SK-N-SH (cell line): ENCODE measurements at regions not wholly inside any gene's neighbourhood (a gene's known extent, or its start where the extent isn't known, plus 50 kb on each side); places are given as distances from the start of the nearest gene placed in this dataset.

ENCODE experiments used
- CTCF ChIA-PET: fragments of 300-600, 350-600 bp; formaldehyde crosslinking; extraction: SDS; loops from one replicate; lab custom pipeline; 2021; lab: Yijun Ruan, JAX
- POLR2A ChIA-PET: fragments of 350-600 bp; sonication (Branson Sonifier 250); formaldehyde crosslinking; extraction: SDS; loops from one replicate; lab custom pipeline; 2020; ENCODE audit warnings: antibody characterized with exemption, inconsistent platforms; lab: Yijun Ruan, JAX
- DNase-seq: peaks from one replicate; pipeline ENCODE4 v3.0.0; 2012
- H2AFZ ChIP-seq: fragments of 200-600 bp; sonication (generic); 2 replicates; pipeline ENCODE4 v1.8.1; 2016; ENCODE audit warnings: antibody characterized with exemption, mild to moderate bottlenecking, low read depth
- H3F3A ChIP-seq: fragments of 200-600 bp; sonication (generic); replicated peaks from 2 replicates; pipeline ENCODE3; 2016; ENCODE audit warnings: antibody characterized with exemption, mild to moderate bottlenecking; ENCODE audit not compliant: insufficient read depth
- H3K27ac ChIP-seq, 2 experiments: fragments of 200-500 bp in 1 of 2; fragments of 200-600 bp in 1 of 2; sonication (Bioruptor generic) in 1 of 2; sonication (generic), shearing (Covaris generic) in 1 of 2; 2 replicates each; pipeline versions ENCODE4 v1.5.1 to v1.6.1; 2014 to 2016; ENCODE audit warnings: low read depth in 2 of 2, inconsistent platforms in 1 of 2, low read length in 1 of 2, mild to moderate bottlenecking in 1 of 2, mixed read lengths in 1 of 2
- H3K27me3 ChIP-seq: fragments of 200-600 bp; sonication (generic), shearing (Covaris generic); 2 replicates; pipeline ENCODE4 v1.6.1; 2016; ENCODE audit warnings: mixed run types; ENCODE audit not compliant: insufficient read depth
- H3K36me3 ChIP-seq, 2 experiments: fragments of 200-500 bp in 1 of 2; fragments of 200-600 bp in 1 of 2; sonication (Bioruptor generic) in 1 of 2; sonication (generic) in 1 of 2; replicated peaks in 1 of 2; 2 replicates each; pipeline versions ENCODE3 to v1.5.1; 2014 to 2016; ENCODE audit warnings: low read length in 1 of 2, mild to moderate bottlenecking in 1 of 2; ENCODE audit not compliant: insufficient read depth in 2 of 2, control insufficient read depth in 1 of 2
- H3K4me1 ChIP-seq, 2 experiments: fragments of 200-500 bp in 1 of 2; fragments of 200-600 bp in 1 of 2; sonication (Bioruptor generic) in 1 of 2; sonication (generic), shearing (Covaris generic) in 1 of 2; 2 replicates each; pipeline versions ENCODE4 v1.5.1 to v1.6.1; 2014 to 2016; ENCODE audit warnings: low read depth in 1 of 2, low read length in 1 of 2, mixed run types in 1 of 2; ENCODE audit not compliant: insufficient read depth in 2 of 2, control insufficient read depth in 1 of 2
- H3K4me2 ChIP-seq: fragments of 200-600 bp; sonication (generic), shearing (Covaris generic); 2 replicates; pipeline ENCODE4 v1.6.1; 2017; ENCODE audit warnings: mixed run types
- H3K4me3 ChIP-seq, 2 experiments: fragments of 200-500 bp in 1 of 2; fragments of 200-600 bp in 1 of 2; sonication (Bioruptor generic) in 1 of 2; sonication (generic), shearing (Covaris generic) in 1 of 2; 2 replicates each; pipeline versions ENCODE4 v1.5.1 to v1.8.1; 2014 to 2016; ENCODE audit warnings: low read depth in 2 of 2, inconsistent platforms in 1 of 2, low read length in 1 of 2, mild to moderate bottlenecking in 1 of 2, mixed read lengths in 1 of 2, moderate library complexity in 1 of 2
- H3K79me2 ChIP-seq: fragments of 200-600 bp; sonication (generic); 2 replicates; pipeline ENCODE4 v1.8.1; 2017; ENCODE audit warnings: mild to moderate bottlenecking; ENCODE audit not compliant: insufficient read depth
- H3K9ac ChIP-seq: fragments of 200-600 bp; sonication (generic); 2 replicates; pipeline ENCODE4 v1.6.1; 2017; ENCODE audit warnings: mixed run types
- H3K9me2 ChIP-seq: fragments of 200-600 bp; sonication (generic); 2 replicates; pipeline ENCODE4 v1.6.1; 2017; ENCODE audit warnings: mixed run types
- H3K9me3 ChIP-seq: fragments of 200-600 bp; sonication (generic); 2 replicates; pipeline ENCODE4 v1.6.1; 2017; ENCODE audit warnings: mixed run types, mild to moderate bottlenecking, moderate library complexity
- H4K20me1 ChIP-seq: fragments of 200-600 bp; sonication (generic); 2 replicates; pipeline ENCODE4 v1.6.1; 2017; ENCODE audit warnings: mild to moderate bottlenecking, mixed run types; ENCODE audit not compliant: insufficient read depth
- CTCF ChIP-seq: fragments of 200-600 bp; sonication (generic); IDR thresholded peaks from 2 replicates; pipeline ENCODE4 v1.6.1; 2017; ENCODE audit warnings: antibody characterized with exemption, mild to moderate bottlenecking, moderate library complexity
- EP300 ChIP-seq, 2 experiments: IDR thresholded peaks; 2 replicates each; pipeline versions ENCODE4 v1.4.0 to v1.6.1; 2012; ENCODE audit warnings: borderline replicate concordance in 1 of 2, low read depth in 1 of 2, low read length in 1 of 2
- FOSL2 ChIP-seq: IDR thresholded peaks from 2 replicates; pipeline ENCODE4 v1.4.0; 2012; ENCODE audit warnings: low read depth, mild to moderate bottlenecking, moderate library complexity, borderline replicate concordance
- FOXJ3 ChIP-seq: sonication (generic); formaldehyde crosslinking; IDR thresholded peaks from 2 replicates; pipeline ENCODE4 v1.5.1; 2020; ENCODE audit warnings: mild to moderate bottlenecking, missing genetic modification reagents
- GATA2 ChIP-seq: sonication (generic); formaldehyde crosslinking; IDR thresholded peaks from 2 replicates; pipeline ENCODE4 v1.5.0; 2020; ENCODE audit warnings: mild to moderate bottlenecking, missing genetic modification reagents
- MAX ChIP-seq: IDR thresholded peaks from 2 replicates; pipeline ENCODE4 v1.4.0; 2012; ENCODE audit warnings: low read depth
- NFIC ChIP-seq: IDR thresholded peaks from 2 replicates; pipeline ENCODE4 v1.4.0; 2012; ENCODE audit warnings: borderline replicate concordance
- NRF1 ChIP-seq: IDR thresholded peaks from 2 replicates; pipeline ENCODE4 v1.6.1; 2012; ENCODE audit warnings: low read depth, mild to moderate bottlenecking, low read length
- POLR2AphosphoS5 ChIP-seq: IDR thresholded peaks from 2 replicates; pipeline ENCODE4 v1.6.1; 2012; ENCODE audit warnings: low read depth, low read length
- RAD21 ChIP-seq: IDR thresholded peaks from 2 replicates; pipeline ENCODE4 v1.6.1; 2012; ENCODE audit warnings: mild to moderate bottlenecking, low read length
- REST ChIP-seq: IDR thresholded peaks from 2 replicates; pipeline ENCODE4 v1.6.1; 2012; ENCODE audit warnings: mild to moderate bottlenecking, low read depth, low read length, moderate library complexity
- SMC3 ChIP-seq: IDR thresholded peaks from 2 replicates; pipeline ENCODE4 v1.6.1; 2012; ENCODE audit warnings: low read depth, low read length, improper control_type of control experiment
- YY1 ChIP-seq: IDR thresholded peaks from 2 replicates; pipeline ENCODE4 v1.4.0; 2012; ENCODE audit warnings: low read depth, mild to moderate bottlenecking
- WGBS: methylation state at CpG from one replicate; pipeline ENCODE4 v1.1.6; 2017; ENCODE audit warnings: low lambda C conversion rate; 5-methylcytosine and 5-hydroxymethylcytosine counted together

GRCh38 chr2:14303366-14304115 lies 329.0 kb upstream of the LRATD1 start:
- H3K27ac ChIP-seq = no peak overlapping the region
- ChIA-PET CTCF (no interaction called here), POLR2A (no interaction called here)
- no peaks in the 10 kb centered on the region for H3F3A ChIP-seq
- DNase-seq = no peak
- no peak overlapping the region for H3K4me2 ChIP-seq
- H3K27me3 ChIP-seq = no peaks in the 10 kb centered on the region
- 42% methylated on average over 3 of the region's 3 CpGs for WGBS
- no peaks in the 10 kb centered on the region for H4K20me1 ChIP-seq
- no peaks in the 10 kb centered on the region for H3K9me2 ChIP-seq
- no peaks in the 10 kb centered on the region for H3K79me2 ChIP-seq
- H3K9ac ChIP-seq = no peak overlapping the region
- no peak overlapping the region for H3K4me3 ChIP-seq
- no peaks in the 10 kb centered on the region for H3K4me1 ChIP-seq
- no peak overlapping the region for H2AFZ ChIP-seq
- H3K9me3 ChIP-seq = no peaks in the 10 kb centered on the region
- H3K36me3 ChIP-seq = no peaks in the 10 kb centered on the region
- no peak for TF ChIP-seq POLR2AphosphoS5
- TF ChIP-seq RAD21 = no peak
- no peak for TF ChIP-seq NFIC
- TF ChIP-seq NRF1 = no peak
- TF ChIP-seq GATA2 = no peak
- TF ChIP-seq REST = no peak

- Histone ChIP-seq H3F3A (no peaks in the 10 kb centered on the region), H4K20me1 (no peaks in the 10 kb centered on the region), H3K27me3 (no peaks in the 10 kb centered on the region), H3K79me2 (no peaks in the 10 kb centered on the region), H2AFZ (no peak overlapping the region), H3K4me2 (no peak overlapping the region), H3K4me3 (no peak overlapping the region), H3K4me1 (no peaks in the 10 kb centered on the region), H3K27ac (no peak overlapping the region), H3K9me3 (no peaks in the 10 kb centered on the region), H3K36me3 (no peaks in the 10 kb centered on the region), H3K9ac (no peak overlapping the region), H3K9me2 (no peaks in the 10 kb centered on the region)
- no peak for TF ChIP-seq NFIC
- TF ChIP-seq POLR2AphosphoS5 = no peak
- TF ChIP-seq SMC3 = no peak
- no peak for TF ChIP-seq RAD21
- no peak for TF ChIP-seq YY1
- no peak for TF ChIP-seq CTCF
- TF ChIP-seq REST = no peak
- no peak for TF ChIP-seq FOXJ3
- TF ChIP-seq MAX = no peak
- TF ChIP-seq FOSL2 = no peak
- TF ChIP-seq GATA2 = no peak
- TF ChIP-seq EP300 (IDR thresholded peaks at IDR 0.05; ENCODE audit: borderline replicate concordance in 1 of 2, low read depth in 1 of 2, low read length in 1 of 2) = no peak
- POLR2A ChIA-PET = no interaction called here
- no peak for DNase-seq
- CTCF ChIA-PET = no interaction called here
These were observed 328.2 kb upstream of the LRATD1 start for GRCh38 chr2:14304326-14304725.
